ENCODE measurements at regions not wholly inside any gene's neighbourhood (a gene's known extent, or its start where the extent isn't known, plus 50 kb on each side); places are given as distances from the start of the nearest gene placed in this dataset.

GRCh38 chr2:2528846-2529245 lies 197.8 kb upstream of the MYT1L start:
- DNase-seq (ENCODE audit: low read depth): no peak

- DNase-seq (ENCODE audit: low read depth): no peak
Observed at GRCh38 chr2:2527148-2527547, 196.1 kb upstream of the MYT1L start.

GRCh38 chr2:2524348-2524941 lies 193.4 kb upstream of the MYT1L start:
- no peak for DNase-seq (ENCODE audit: low read depth)

GRCh38 chr2:2523461-2524347 lies 192.6 kb upstream of the MYT1L start:
- DNase-seq (ENCODE audit: low read depth): no peak

GRCh38 chr2:2520401-2520811 lies 189.3 kb upstream of the MYT1L start:
- DNase-seq (ENCODE audit: low read depth): no peak

- DNase-seq (ENCODE audit: low read depth): no peak
Observed at GRCh38 chr2:2519381-2519780, 188.3 kb upstream of the MYT1L start.

- DNase-seq (ENCODE audit: low read depth): no peak
Observed at GRCh38 chr2:2517399-2517798, 186.3 kb upstream of the MYT1L start.

GRCh38 chr2:2516386-2516785 lies 185.3 kb upstream of the MYT1L start:
- no peak for DNase-seq (ENCODE audit: low read depth)

- DNase-seq (ENCODE audit: low read depth): no peak
Observed at GRCh38 chr2:2512931-2513330, 181.9 kb upstream of the MYT1L start.

GRCh38 chr2:2507417-2507997 lies 176.4 kb upstream of the MYT1L start:
- DNase-seq (ENCODE audit: low read depth): no peak

- no peak for DNase-seq (ENCODE audit: low read depth)
Observed at GRCh38 chr2:2506536-2506935, 175.5 kb upstream of the MYT1L start.

- no peak for DNase-seq (ENCODE audit: low read depth)
Observed at GRCh38 chr2:2505604-2506003, 174.5 kb upstream of the MYT1L start.

- DNase-seq (ENCODE audit: low read depth): no peak
Observed at GRCh38 chr2:2503864-2504418, 172.9 kb upstream of the MYT1L start.

- no peak for DNase-seq (ENCODE audit: low read depth)
Observed at GRCh38 chr2:2502201-2502549, 171.1 kb upstream of the MYT1L start.

- no peak for DNase-seq (ENCODE audit: low read depth)
Observed at GRCh38 chr2:2501454-2502200, 170.6 kb upstream of the MYT1L start.

- no peak for DNase-seq (ENCODE audit: low read depth)
Observed at GRCh38 chr2:2495606-2496005, 164.5 kb upstream of the MYT1L start.

GRCh38 chr2:2493496-2493895 lies 162.4 kb upstream of the MYT1L start:
- DNase-seq (ENCODE audit: low read depth): no peak

- no peak for DNase-seq (ENCODE audit: low read depth)
Observed at GRCh38 chr2:2492800-2493199, 161.7 kb upstream of the MYT1L start.

- no peak for DNase-seq (ENCODE audit: low read depth)
Observed at GRCh38 chr2:2491964-2492363, 160.9 kb upstream of the MYT1L start.

- DNase-seq (ENCODE audit: low read depth): no peak
Observed at GRCh38 chr2:2484301-2484700, 153.2 kb upstream of the MYT1L start.

GRCh38 chr2:2482851-2483250 lies 151.8 kb upstream of the MYT1L start:
- no peak for DNase-seq (ENCODE audit: low read depth)

- no peak for DNase-seq (ENCODE audit: low read depth)
Observed at GRCh38 chr2:2472881-2473280, 141.8 kb upstream of the MYT1L start.
